Endothelial cell of umbilical vein (primary cell): ENCODE measurements at regions not wholly inside any gene's neighbourhood (a gene's known extent, or its start where the extent isn't known, plus 50 kb on each side); places are given as distances from the start of the nearest gene placed in this dataset.

ENCODE experiments used
- BruUV-seq: library from RNA; stranded (reverse); fragments of 400-500 nt; replicated peaks from 2 replicates; lab custom pipeline; 2021; lab: Mats Ljungman, UMichigan
- CTCF ChIA-PET: fragments of 300-600, 350-600 bp; sonication (Branson Sonifier 250); formaldehyde crosslinking; loops from one replicate; lab custom pipeline; 2021; ENCODE audit warnings: antibody characterized with exemption, inconsistent platforms; lab: Charles Lee
- POLR2A ChIA-PET: fragments of 300-600, 350-600 bp; sonication (Branson Sonifier 250); formaldehyde crosslinking; loops from one replicate; lab custom pipeline; 2021; ENCODE audit warnings: antibody characterized with exemption, inconsistent platforms; lab: Charles Lee
- DNase-seq: peaks from one replicate; pipeline ENCODE4 v3.0.0-alpha.2; 2011; ENCODE audit warnings: low read depth, low spot score
- FAIRE-seq: peaks from 2 replicates; lab custom pipeline; 2011; peaks lifted over from hg19 to GRCh38; lab: Jason Lieb, UNC
- H2AFZ ChIP-seq: 2 replicates; pipeline ENCODE4 v1.6.0; 2012; ENCODE audit warnings: low read depth, low read length, control low read depth, inconsistent platforms
- H3K27ac ChIP-seq: 2 replicates; pipeline ENCODE4 v1.5.1; 2011; ENCODE audit warnings: low read depth, mild to moderate bottlenecking, control low read depth, low read length, moderate library complexity; ENCODE audit not compliant: insufficient read depth
- H3K27me3 ChIP-seq, 2 experiments: 2 replicates each; pipeline versions ENCODE4 v1.6.0 to v1.6.1; 2011; ENCODE audit warnings: low read length in 2 of 2, mixed read lengths in 1 of 2; ENCODE audit not compliant: control insufficient read depth in 2 of 2, insufficient read depth in 2 of 2
- H3K36me3 ChIP-seq, 2 experiments: 2 replicates in 1 of 2; 3 replicates in 1 of 2; pipeline ENCODE4 v1.5.1; 2011; ENCODE audit warnings: low read length in 2 of 2, mild to moderate bottlenecking in 1 of 2, moderate library complexity in 1 of 2; ENCODE audit not compliant: control insufficient read depth in 2 of 2, insufficient read depth in 2 of 2; ENCODE audit errors: extremely low read depth in 1 of 2
- H3K4me1 ChIP-seq: 3 replicates; pipeline ENCODE4 v1.5.1; 2011; ENCODE audit warnings: mild to moderate bottlenecking, low read length; ENCODE audit not compliant: control insufficient read depth, insufficient read depth; ENCODE audit errors: extremely low read depth
- H3K4me2 ChIP-seq: 2 replicates; pipeline ENCODE4 v1.6.1; 2011; ENCODE audit warnings: low read length, control low read depth, mixed read lengths; ENCODE audit not compliant: insufficient read depth
- H3K4me3 ChIP-seq, 3 experiments: fragments of 200-600 bp in 1 of 3; sonication (generic), shearing (Covaris generic) in 1 of 3; replicated peaks in 1 of 3; 2 replicates each; pipeline ENCODE4 v1.5.1; 2011 to 2016; ENCODE audit warnings: control low read depth in 3 of 3, low read length in 3 of 3, mild to moderate bottlenecking in 2 of 3, inconsistent platforms in 1 of 3, low read depth in 1 of 3, moderate library complexity in 1 of 3; ENCODE audit not compliant: insufficient read depth in 1 of 3
- H3K79me2 ChIP-seq: 2 replicates; pipeline ENCODE4 v1.6.0; 2012; ENCODE audit warnings: low read length, inconsistent platforms; ENCODE audit not compliant: control insufficient read depth, insufficient read depth
- H3K9ac ChIP-seq: replicated peaks from 2 replicates; pipeline ENCODE3; 2011; ENCODE audit warnings: low read length, control low read depth; ENCODE audit not compliant: insufficient read depth; ENCODE audit errors: extremely low read depth
- H3K9me1 ChIP-seq: replicated peaks from 3 replicates; pipeline ENCODE4 v1.6.0; 2011; ENCODE audit warnings: mild to moderate bottlenecking, low read length; ENCODE audit not compliant: control insufficient read depth, insufficient read depth; ENCODE audit errors: extremely low read depth
- H3K9me3 ChIP-seq: replicated peaks from 2 replicates; pipeline ENCODE4 v1.5.1; 2012; ENCODE audit warnings: low read length, inconsistent platforms; ENCODE audit not compliant: control insufficient read depth, insufficient read depth
- H4K20me1 ChIP-seq: replicated peaks from 2 replicates; pipeline ENCODE3; 2011; ENCODE audit warnings: mild to moderate bottlenecking, low read length; ENCODE audit not compliant: control insufficient read depth, insufficient read depth; ENCODE audit errors: extremely low read depth
- EZH2 ChIP-seq: IDR thresholded peaks from 2 replicates; pipeline ENCODE4 v1.6.1; 2012; ENCODE audit warnings: borderline replicate concordance, low read depth, mild to moderate bottlenecking, moderate library complexity, low read length, inconsistent platforms; ENCODE audit not compliant: severe bottlenecking
- FOS ChIP-seq: IDR thresholded peaks from 2 replicates; pipeline ENCODE4 v1.6.1; 2011; ENCODE audit warnings: mild to moderate bottlenecking, low read length, moderate library complexity, borderline replicate concordance; ENCODE audit not compliant: insufficient read depth
- GATA2 ChIP-seq: IDR thresholded peaks from 2 replicates; pipeline ENCODE4 v1.7.0; 2011; ENCODE audit warnings: low read depth, mild to moderate bottlenecking, moderate library complexity, mixed read lengths, low read length; ENCODE audit not compliant: insufficient read length, insufficient read depth
- JUN ChIP-seq: IDR thresholded peaks from 2 replicates; pipeline ENCODE4 v1.6.1; 2011; ENCODE audit warnings: borderline replicate concordance, low read depth; ENCODE audit not compliant: insufficient read length, insufficient read depth
- MYC ChIP-seq: IDR thresholded peaks from one replicate; pipeline ENCODE4 v1.6.1; 2011; ENCODE audit warnings: mild to moderate bottlenecking, low read depth, low read length
- POLR2A ChIP-seq: IDR thresholded peaks from 2 replicates; pipeline ENCODE4 v1.6.1; 2012; ENCODE audit warnings: low read depth, mild to moderate bottlenecking, control low read depth, low read length
- POLR2AphosphoS5 ChIP-seq: IDR thresholded peaks from 2 replicates; pipeline ENCODE4 v1.6.1; 2012; ENCODE audit warnings: low read depth, mild to moderate bottlenecking, control low read depth, low read length, moderate library complexity; ENCODE audit not compliant: insufficient read depth
- dilution Hi-C: fragments of 300-500 bp; cut with MboI; formaldehyde crosslinking; loops from one replicate; pipeline ENCODE4 v1.15.0; 2019; ENCODE audit warnings: low sequenced_read_pairs; ENCODE audit not compliant: extremely low pct_ligation_motif_present
- intact Hi-C: fragments of 100-400 bp; cut with micrococcal nuclease; formaldehyde crosslinking; loops from one replicate; pipeline ENCODE4 v1.10.0; 2022
- TF ChIP-seq, protein P1 (sequence below), 2 donors: IDR thresholded peaks; 1 replicate in 1 of 2; 2 replicates in 1 of 2; pipeline ENCODE4 v1.5.1; 2011; ENCODE audit warnings: low read length in 2 of 2, mild to moderate bottlenecking in 2 of 2, moderate library complexity in 2 of 2, control low read depth in 1 of 2, inconsistent platforms in 1 of 2, low read depth in 1 of 2; ENCODE audit not compliant: insufficient read depth in 1 of 2; ENCODE audit errors: extremely low read depth in 1 of 2
- TF ChIP-seq, protein P2 (sequence below): IDR thresholded peaks from 2 replicates; pipeline ENCODE4 v1.6.1; 2011; ENCODE audit not compliant: insufficient read depth, insufficient read length

DNA sequence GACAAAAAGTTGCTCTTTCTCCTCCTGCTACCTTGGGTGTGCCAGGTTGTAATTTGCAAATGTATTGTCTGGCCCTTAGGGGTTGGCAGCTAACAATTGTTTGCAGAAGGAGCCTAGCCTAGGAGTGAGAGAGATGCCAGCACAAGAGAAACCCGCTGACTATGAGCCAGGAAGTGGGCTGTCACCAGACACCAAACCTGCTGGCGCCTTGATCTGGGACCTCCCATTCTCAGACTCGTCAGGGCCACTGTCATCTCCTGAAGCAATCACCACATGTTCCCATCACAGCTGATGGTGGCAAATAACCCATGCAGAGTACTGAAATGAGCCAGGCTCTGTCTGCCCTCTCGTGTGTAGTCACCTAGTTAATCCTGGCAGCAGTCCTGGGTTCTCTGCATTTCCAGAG lies 406.4 kb upstream of the NPAP1 start:
- Histone ChIP-seq H2AFZ (no peak overlapping the region), H3K4me2 (no peak overlapping the region), H3K27ac (no peak overlapping the region), H4K20me1 (no peaks in the 10 kb centered on the region), H3K4me3 (no peak overlapping the region), H3K9me1 (no peaks in the 10 kb centered on the region), H3K9ac (no peak overlapping the region), H3K27me3 (no peaks in the 10 kb centered on the region), H3K79me2 (no peaks in the 10 kb centered on the region), H3K36me3 (no peaks in the 10 kb centered on the region), H3K4me1 (no peaks in the 10 kb centered on the region), H3K9me3 (no peaks in the 10 kb centered on the region)
- CTCF ChIA-PET = no interaction called here
- intact Hi-C loops = no loop called here
- dilution Hi-C loops = no loop called here
- FAIRE-seq (no peak), DNase-seq (no peak)
- TF ChIP-seq, protein P1, sequence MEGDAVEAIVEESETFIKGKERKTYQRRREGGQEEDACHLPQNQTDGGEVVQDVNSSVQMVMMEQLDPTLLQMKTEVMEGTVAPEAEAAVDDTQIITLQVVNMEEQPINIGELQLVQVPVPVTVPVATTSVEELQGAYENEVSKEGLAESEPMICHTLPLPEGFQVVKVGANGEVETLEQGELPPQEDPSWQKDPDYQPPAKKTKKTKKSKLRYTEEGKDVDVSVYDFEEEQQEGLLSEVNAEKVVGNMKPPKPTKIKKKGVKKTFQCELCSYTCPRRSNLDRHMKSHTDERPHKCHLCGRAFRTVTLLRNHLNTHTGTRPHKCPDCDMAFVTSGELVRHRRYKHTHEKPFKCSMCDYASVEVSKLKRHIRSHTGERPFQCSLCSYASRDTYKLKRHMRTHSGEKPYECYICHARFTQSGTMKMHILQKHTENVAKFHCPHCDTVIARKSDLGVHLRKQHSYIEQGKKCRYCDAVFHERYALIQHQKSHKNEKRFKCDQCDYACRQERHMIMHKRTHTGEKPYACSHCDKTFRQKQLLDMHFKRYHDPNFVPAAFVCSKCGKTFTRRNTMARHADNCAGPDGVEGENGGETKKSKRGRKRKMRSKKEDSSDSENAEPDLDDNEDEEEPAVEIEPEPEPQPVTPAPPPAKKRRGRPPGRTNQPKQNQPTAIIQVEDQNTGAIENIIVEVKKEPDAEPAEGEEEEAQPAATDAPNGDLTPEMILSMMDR (IDR thresholded peaks at IDR 0.05; ENCODE audit: extremely low read depth in 1 of 2, insufficient read depth in 1 of 2, low read depth in 1 of 2, low read length in 2 of 2) = no peak
- no peak for TF ChIP-seq JUN
- POLR2A ChIA-PET = no interaction called here
- BruUV-seq = no TSS peak

DNA sequence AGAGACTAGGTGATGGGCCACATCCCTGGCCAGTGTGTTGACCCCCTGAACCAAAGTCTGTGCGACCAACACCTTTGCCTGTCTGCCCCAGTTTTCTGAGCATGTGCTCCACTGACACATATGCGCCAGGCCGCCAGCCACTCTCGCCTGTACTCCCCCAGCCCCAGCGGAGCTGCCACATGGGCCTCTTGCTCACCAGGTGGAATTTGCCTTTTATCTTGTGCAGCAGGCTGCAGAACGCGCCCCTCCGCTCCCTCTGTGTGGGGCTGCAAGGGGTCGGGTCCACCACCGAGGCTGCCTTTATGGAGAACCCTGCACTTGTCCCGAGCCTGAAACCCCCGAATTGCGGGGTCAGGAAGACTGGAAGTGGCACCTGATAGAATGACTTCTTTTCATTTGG lies 405.7 kb upstream of the NPAP1 start:
- POLR2A ChIA-PET = no interaction called here
- Histone ChIP-seq H2AFZ (no peak overlapping the region), H3K4me2 (no peak overlapping the region), H3K27ac (no peak overlapping the region), H3K79me2 (no peaks in the 10 kb centered on the region), H3K9ac (no peak overlapping the region), H3K27me3 (no peaks in the 10 kb centered on the region), H3K36me3 (no peaks in the 10 kb centered on the region), H4K20me1 (no peaks in the 10 kb centered on the region), H3K9me1 (no peaks in the 10 kb centered on the region), H3K4me3 (no peak overlapping the region), H3K4me1 (no peaks in the 10 kb centered on the region), H3K9me3 (no peaks in the 10 kb centered on the region)
- CTCF ChIA-PET = no interaction called here
- DNase-seq (no peak), FAIRE-seq (no peak)
- no TSS peak for BruUV-seq
- intact Hi-C loops (no loop called here), dilution Hi-C loops (no loop called here)
- TF ChIP-seq POLR2AphosphoS5 (no peak), JUN (no peak), POLR2A (no peak), FOS (no peak), MYC (no peak), GATA2 (no peak), EZH2 (no peak)
- TF ChIP-seq, protein P1 (IDR thresholded peaks at IDR 0.05; ENCODE audit: extremely low read depth in 1 of 2, insufficient read depth in 1 of 2, low read depth in 1 of 2, low read length in 2 of 2) = no peak
- TF ChIP-seq, protein P2, sequence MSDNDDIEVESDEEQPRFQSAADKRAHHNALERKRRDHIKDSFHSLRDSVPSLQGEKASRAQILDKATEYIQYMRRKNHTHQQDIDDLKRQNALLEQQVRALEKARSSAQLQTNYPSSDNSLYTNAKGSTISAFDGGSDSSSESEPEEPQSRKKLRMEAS = no peak
